ENCODE measurements at regions not wholly inside any gene's neighbourhood (a gene's known extent, or its start where the extent isn't known, plus 50 kb on each side); places are given as distances from the start of the nearest gene placed in this dataset.

- Histone ChIP-seq H2AFZ (ENCODE audit: low read depth, low read length) (no peak overlapping the region), H3K36me3 (ENCODE audit: control insufficient read depth in 2 of 2, extremely low read depth in 1 of 2, insufficient read depth in 2 of 2, low read length in 2 of 2) (no peaks in the 10 kb centered on the region), H4K20me1 (replicated peaks; ENCODE audit: control insufficient read depth, extremely low read depth, insufficient read depth, low read length) (no peaks in the 10 kb centered on the region), H3K27me3 (ENCODE audit: control insufficient read depth in 2 of 2, insufficient read depth in 2 of 2, low read length in 2 of 2) (peaks cover 0 to 1% of the 10 kb centered on the region in 2 experiments), H3K4me2 (ENCODE audit: insufficient read depth, low read length) (no peak overlapping the region), H3K9ac (replicated peaks; ENCODE audit: extremely low read depth, insufficient read depth, low read length) (no peak overlapping the region), H3K4me1 (ENCODE audit: control insufficient read depth, extremely low read depth, insufficient read depth, low read length) (no peaks in the 10 kb centered on the region), H3K9me1 (replicated peaks; ENCODE audit: control insufficient read depth, extremely low read depth, insufficient read depth, low read length) (no peaks in the 10 kb centered on the region), H3K9me3 (replicated peaks; ENCODE audit: control insufficient read depth, insufficient read depth, low read length) (no peaks in the 10 kb centered on the region), H3K4me3 (replicated peaks in 1 of 3; ENCODE audit: insufficient read depth in 1 of 3, low read depth in 1 of 3, low read length in 3 of 3) (no peak overlapping the region), H3K79me2 (ENCODE audit: control insufficient read depth, insufficient read depth, low read length) (no peaks in the 10 kb centered on the region), H3K27ac (ENCODE audit: insufficient read depth, low read depth, low read length) (no peak overlapping the region)
- FAIRE-seq (no peak), DNase-seq (ENCODE audit: low read depth, low spot score) (no peak)
- TF ChIP-seq POLR2AphosphoS5 (IDR thresholded peaks at IDR 0.05; ENCODE audit: insufficient read depth, low read depth, low read length) (no peak), GATA2 (IDR thresholded peaks at IDR 0.05; ENCODE audit: insufficient read depth, insufficient read length, low read depth, low read length) (no peak), JUN (IDR thresholded peaks at IDR 0.05; ENCODE audit: borderline replicate concordance, insufficient read depth, insufficient read length, low read depth) (no peak), POLR2A (IDR thresholded peaks at IDR 0.05; ENCODE audit: low read depth, low read length) (no peak), CTCF (IDR thresholded peaks at IDR 0.05; ENCODE audit: extremely low read depth in 1 of 2, insufficient read depth in 1 of 2, low read depth in 1 of 2, low read length in 2 of 2) (no peak), EZH2 (IDR thresholded peaks at IDR 0.05; ENCODE audit: borderline replicate concordance, low read depth, low read length, severe bottlenecking) (no peak), MYC (IDR thresholded peaks at IDR 0.05; ENCODE audit: low read depth, low read length) (no peak), FOS (IDR thresholded peaks at IDR 0.05; ENCODE audit: borderline replicate concordance, insufficient read depth, low read length) (no peak), MAX (IDR thresholded peaks at IDR 0.05; ENCODE audit: insufficient read depth, insufficient read length) (no peak)
- ChIA-PET CTCF (no interaction called here), POLR2A (no interaction called here)
- intact Hi-C loops (cut with micrococcal nuclease) (no loop called here), dilution Hi-C loops (cut with MboI; ENCODE audit: extremely low pct_ligation_motif_present, low sequenced_read_pairs) (no loop called here)
- BruUV-seq (replicated peaks): no TSS peak
These were observed 93.1 kb upstream of the S1PR3 start for GRCh38 chr9:88898039-88898720.

Data from endothelial cell of umbilical vein (primary cell).